ENCODE measurements at regions not wholly inside any gene's neighbourhood (a gene's known extent, or its start where the extent isn't known, plus 50 kb on each side); places are given as distances from the start of the nearest gene placed in this dataset.
"Not testable (repeated sequence)": the region's sequence is repeated elsewhere in the genome, so short reads cannot be mapped to it uniquely, and the experiment has no call there.

GRCh38 chr6:12355354-12355753 lies 65.2 kb downstream of the EDN1 start:
- intact Hi-C loops (cut with micrococcal nuclease): no loop called here
- Histone ChIP-seq H3K9me3 (replicated peaks) (peaks cover 24% of the 10 kb centered on the region), H3K4me3 (no peak overlapping the region), H3K27me3 (ENCODE audit: low read depth) (no peaks in the 10 kb centered on the region), H3K4me1 (peaks cover 11% of the 10 kb centered on the region), H3K36me3 (no peaks in the 10 kb centered on the region), H3K27ac (replicated peaks) (peak overlapping the region; percentile 67)
- TF ChIP-seq, protein P1, sequence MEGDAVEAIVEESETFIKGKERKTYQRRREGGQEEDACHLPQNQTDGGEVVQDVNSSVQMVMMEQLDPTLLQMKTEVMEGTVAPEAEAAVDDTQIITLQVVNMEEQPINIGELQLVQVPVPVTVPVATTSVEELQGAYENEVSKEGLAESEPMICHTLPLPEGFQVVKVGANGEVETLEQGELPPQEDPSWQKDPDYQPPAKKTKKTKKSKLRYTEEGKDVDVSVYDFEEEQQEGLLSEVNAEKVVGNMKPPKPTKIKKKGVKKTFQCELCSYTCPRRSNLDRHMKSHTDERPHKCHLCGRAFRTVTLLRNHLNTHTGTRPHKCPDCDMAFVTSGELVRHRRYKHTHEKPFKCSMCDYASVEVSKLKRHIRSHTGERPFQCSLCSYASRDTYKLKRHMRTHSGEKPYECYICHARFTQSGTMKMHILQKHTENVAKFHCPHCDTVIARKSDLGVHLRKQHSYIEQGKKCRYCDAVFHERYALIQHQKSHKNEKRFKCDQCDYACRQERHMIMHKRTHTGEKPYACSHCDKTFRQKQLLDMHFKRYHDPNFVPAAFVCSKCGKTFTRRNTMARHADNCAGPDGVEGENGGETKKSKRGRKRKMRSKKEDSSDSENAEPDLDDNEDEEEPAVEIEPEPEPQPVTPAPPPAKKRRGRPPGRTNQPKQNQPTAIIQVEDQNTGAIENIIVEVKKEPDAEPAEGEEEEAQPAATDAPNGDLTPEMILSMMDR (IDR thresholded peaks at IDR 0.05; ENCODE audit: borderline replicate concordance): no peak
- DNase-seq: no peak

DNA sequence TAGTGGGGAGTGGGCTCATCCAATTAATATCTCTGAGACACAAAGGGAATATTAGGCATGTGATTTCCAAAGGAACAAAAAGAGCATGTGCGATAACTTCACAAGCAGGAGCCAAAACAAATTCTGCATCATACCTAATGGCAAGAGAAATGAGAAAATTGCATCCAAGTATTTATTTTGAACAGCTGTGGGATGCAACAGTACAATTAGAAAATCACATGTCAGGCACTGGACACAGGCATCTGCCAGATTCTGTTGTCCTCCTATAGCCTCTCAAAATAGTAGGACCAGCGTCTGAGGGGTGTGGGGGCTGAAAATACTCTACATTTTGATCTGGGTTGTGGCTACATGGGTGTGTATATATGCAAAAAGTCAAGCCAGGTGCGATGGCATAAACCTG lies 66.3 kb downstream of the EDN1 start:
- no peak overlapping the region for H3K27ac ChIP-seq (replicated peaks)
- intact Hi-C loops (cut with micrococcal nuclease): no loop called here
- no peak overlapping the region for H3K4me3 ChIP-seq
- H3K27me3 ChIP-seq (ENCODE audit: low read depth): no peaks in the 10 kb centered on the region
- DNase-seq: no peak
- H3K4me1 ChIP-seq: peaks cover 11% of the 10 kb centered on the region
- TF ChIP-seq, protein P1 (IDR thresholded peaks at IDR 0.05; ENCODE audit: borderline replicate concordance): no peak
- peaks cover 17% of the 10 kb centered on the region for H3K9me3 ChIP-seq (replicated peaks)
- no peaks in the 10 kb centered on the region for H3K36me3 ChIP-seq

GRCh38 chr6:12356983-12357972 lies 67.1 kb downstream of the EDN1 start:
- TF ChIP-seq, protein P1 (IDR thresholded peaks at IDR 0.05; ENCODE audit: borderline replicate concordance): no peak
- DNase-seq: no peak
- Histone ChIP-seq H3K4me1 (peaks cover 11% of the 10 kb centered on the region), H3K4me3 (no peak overlapping the region), H3K27me3 (ENCODE audit: low read depth) (no peaks in the 10 kb centered on the region), H3K36me3 (no peaks in the 10 kb centered on the region), H3K9me3 (replicated peaks) (peaks cover 9% of the 10 kb centered on the region), H3K27ac (replicated peaks) (no peak overlapping the region)
- intact Hi-C loops (cut with micrococcal nuclease): no loop called here

DNA sequence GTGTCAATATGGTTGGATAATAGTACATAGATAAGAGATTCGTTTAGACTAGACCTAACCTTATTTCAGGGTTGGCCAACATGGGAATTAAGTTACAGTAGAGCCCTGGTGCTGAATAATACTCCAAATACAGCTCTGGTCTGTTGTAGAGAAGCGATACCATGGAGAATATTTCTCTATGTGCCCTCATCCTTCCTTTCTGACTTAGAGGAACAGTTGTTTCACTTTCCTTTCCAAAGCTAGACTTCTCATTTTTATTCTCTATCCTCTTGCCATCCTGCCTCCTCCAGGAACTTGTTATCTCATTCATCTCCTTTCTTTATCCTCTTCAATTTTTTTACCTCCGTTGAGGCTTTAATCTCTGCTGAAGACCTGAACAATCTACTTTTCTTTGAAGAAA lies 68.9 kb downstream of the EDN1 start:
- intact Hi-C loops (cut with micrococcal nuclease): no loop called here
- Histone ChIP-seq H3K9me3 (replicated peaks) (no peaks in the 10 kb centered on the region), H3K27me3 (ENCODE audit: low read depth) (no peaks in the 10 kb centered on the region), H3K36me3 (no peaks in the 10 kb centered on the region), H3K4me1 (peaks cover 11% of the 10 kb centered on the region), H3K4me3 (no peak overlapping the region), H3K27ac (replicated peaks) (no peak overlapping the region)
- DNase-seq: no peak
- TF ChIP-seq, protein P1 (IDR thresholded peaks at IDR 0.05; ENCODE audit: borderline replicate concordance): no peak

GRCh38 chr6:12361042-12361765 lies 71.0 kb downstream of the EDN1 start:
- no peak for DNase-seq
- Histone ChIP-seq H3K27me3 (ENCODE audit: low read depth) (no peaks in the 10 kb centered on the region), H3K9me3 (replicated peaks) (no peaks in the 10 kb centered on the region), H3K36me3 (no peaks in the 10 kb centered on the region), H3K27ac (replicated peaks) (no peak overlapping the region), H3K4me1 (peaks cover 7% of the 10 kb centered on the region), H3K4me3 (no peak overlapping the region)
- TF ChIP-seq, protein P1 (IDR thresholded peaks at IDR 0.05; ENCODE audit: borderline replicate concordance): no peak
- intact Hi-C loops (cut with micrococcal nuclease): no loop called here

DNA sequence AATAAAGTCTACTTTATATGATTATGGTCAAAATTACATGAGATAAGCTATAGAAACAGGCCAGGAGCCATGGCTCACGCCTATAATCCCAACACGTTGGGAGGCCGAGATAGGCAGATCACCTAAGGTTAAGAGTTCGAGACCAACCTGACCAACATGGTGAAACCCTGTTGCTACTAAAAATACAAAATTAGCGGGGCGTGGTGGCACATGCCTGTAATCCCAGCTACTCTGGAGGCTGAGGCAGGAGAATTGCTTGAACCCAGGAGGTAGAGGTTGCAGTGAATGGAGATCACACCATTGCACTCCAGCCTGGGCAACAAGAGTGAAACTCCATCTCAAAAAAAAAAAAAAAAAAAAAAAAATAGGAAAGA lies 73.1 kb downstream of the EDN1 start:
- DNase-seq; H3K4me1 ChIP-seq; H3K36me3 ChIP-seq; H3K27ac ChIP-seq (replicated peaks); H3K27me3 ChIP-seq (ENCODE audit: low read depth); intact Hi-C loops (cut with micrococcal nuclease); H3K9me3 ChIP-seq (replicated peaks); H3K4me3 ChIP-seq: not testable (repeated sequence)

Data from left ventricle myocardium inferior (tissue), 1 donor.